H1 (cell line): ENCODE measurements at regions not wholly inside any gene's neighbourhood (a gene's known extent, or its start where the extent isn't known, plus 50 kb on each side); places are given as distances from the start of the nearest gene placed in this dataset.

ENCODE experiments used
- CTCF ChIP-seq, 3 experiments: IDR thresholded peaks; 1 replicate in 2 of 3; 2 replicates in 1 of 3; pipeline versions ENCODE4 v1.5.1 to v1.6.1; 2011; ENCODE audit warnings: low read length in 3 of 3, mild to moderate bottlenecking in 3 of 3, inconsistent platforms in 2 of 3, low read depth in 1 of 3, moderate library complexity in 1 of 3; ENCODE audit not compliant: insufficient read depth in 1 of 3; ENCODE audit errors: control extremely low read depth in 1 of 3
- EP300 ChIP-seq, 2 experiments: IDR thresholded peaks; 1 replicate in 1 of 2; 2 replicates in 1 of 2; pipeline ENCODE4 v1.6.1; 2011 to 2012; ENCODE audit warnings: low read depth in 2 of 2, low read length in 2 of 2, mild to moderate bottlenecking in 2 of 2, borderline replicate concordance in 1 of 2, inconsistent platforms in 1 of 2, moderate library complexity in 1 of 2
- HDAC6 ChIP-seq: IDR thresholded peaks from one replicate; pipeline ENCODE4 v1.7.1; 2012; ENCODE audit warnings: low read depth, mild to moderate bottlenecking, inconsistent platforms, low read length, moderate library complexity
- MAX ChIP-seq: IDR thresholded peaks from 2 replicates; pipeline ENCODE4 v1.6.1; 2012; ENCODE audit warnings: inconsistent platforms
- POLR2A ChIP-seq, 2 experiments: IDR thresholded peaks; 1 replicate in 1 of 2; 2 replicates in 1 of 2; pipeline ENCODE4 v1.6.1; 2011; ENCODE audit warnings: low read depth in 2 of 2, low read length in 2 of 2, mild to moderate bottlenecking in 2 of 2; ENCODE audit errors: control extremely low read depth in 1 of 2
- TAF1 ChIP-seq: IDR thresholded peaks from 2 replicates; pipeline ENCODE4 v1.6.1; 2011; ENCODE audit warnings: mild to moderate bottlenecking, low read depth, low read length

DNA sequence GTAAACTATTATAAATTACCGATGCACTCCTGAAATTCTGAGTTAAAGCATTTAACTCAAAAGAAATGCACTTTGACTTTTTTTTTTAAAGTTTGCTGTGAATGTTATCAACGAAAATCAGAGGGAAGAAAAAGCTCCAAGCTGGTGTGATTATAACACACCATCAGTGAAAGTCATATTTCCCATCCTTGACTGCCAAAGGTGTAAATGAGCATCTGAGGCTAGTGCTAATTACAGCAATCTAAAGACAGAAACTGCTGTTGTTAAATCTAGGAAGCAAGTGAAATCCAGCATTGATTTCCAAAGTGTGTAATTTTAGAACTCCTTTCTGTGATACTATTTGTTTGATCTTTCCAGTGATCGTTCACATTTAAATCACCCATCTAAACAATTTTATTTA is 1538.8 kb downstream of the TECRL start:
- TF ChIP-seq MAX (no peak), CTCF (IDR thresholded peaks at IDR 0.05; ENCODE audit: control extremely low read depth in 1 of 3, insufficient read depth in 1 of 3, low read depth in 1 of 3, low read length in 3 of 3) (no peak), EP300 (IDR thresholded peaks at IDR 0.05; ENCODE audit: borderline replicate concordance in 1 of 2, low read depth in 2 of 2, low read length in 2 of 2) (no peak), TAF1 (no peak), HDAC6 (no peak), POLR2A (IDR thresholded peaks at IDR 0.05; ENCODE audit: control extremely low read depth in 1 of 2, low read depth in 2 of 2, low read length in 2 of 2) (no peak)
